GM12875 (cell line): ENCODE measurements at regions not wholly inside any gene's neighbourhood (a gene's known extent, or its start where the extent isn't known, plus 50 kb on each side); places are given as distances from the start of the nearest gene placed in this dataset.

Source experiments
- H3K4me3 ChIP-seq: one replicate; pipeline ENCODE4 v1.5.1; 2011; ENCODE audit warnings: low read depth, low read length, control low read depth
- TF ChIP-seq, protein P1 (sequence below): IDR thresholded peaks from 2 replicates; pipeline ENCODE4 v1.5.1; 2011; ENCODE audit warnings: low read depth, mild to moderate bottlenecking, control low read depth, inconsistent platforms, low read length, moderate library complexity, borderline replicate concordance; ENCODE audit not compliant: insufficient read depth

- H3K4me3 ChIP-seq: no peak overlapping the region
- TF ChIP-seq, protein P1, sequence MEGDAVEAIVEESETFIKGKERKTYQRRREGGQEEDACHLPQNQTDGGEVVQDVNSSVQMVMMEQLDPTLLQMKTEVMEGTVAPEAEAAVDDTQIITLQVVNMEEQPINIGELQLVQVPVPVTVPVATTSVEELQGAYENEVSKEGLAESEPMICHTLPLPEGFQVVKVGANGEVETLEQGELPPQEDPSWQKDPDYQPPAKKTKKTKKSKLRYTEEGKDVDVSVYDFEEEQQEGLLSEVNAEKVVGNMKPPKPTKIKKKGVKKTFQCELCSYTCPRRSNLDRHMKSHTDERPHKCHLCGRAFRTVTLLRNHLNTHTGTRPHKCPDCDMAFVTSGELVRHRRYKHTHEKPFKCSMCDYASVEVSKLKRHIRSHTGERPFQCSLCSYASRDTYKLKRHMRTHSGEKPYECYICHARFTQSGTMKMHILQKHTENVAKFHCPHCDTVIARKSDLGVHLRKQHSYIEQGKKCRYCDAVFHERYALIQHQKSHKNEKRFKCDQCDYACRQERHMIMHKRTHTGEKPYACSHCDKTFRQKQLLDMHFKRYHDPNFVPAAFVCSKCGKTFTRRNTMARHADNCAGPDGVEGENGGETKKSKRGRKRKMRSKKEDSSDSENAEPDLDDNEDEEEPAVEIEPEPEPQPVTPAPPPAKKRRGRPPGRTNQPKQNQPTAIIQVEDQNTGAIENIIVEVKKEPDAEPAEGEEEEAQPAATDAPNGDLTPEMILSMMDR: no peak
These were observed 337.4 kb downstream of the MIAT start for GRCh38 chr22:26994801-26995200.

- no peak overlapping the region for H3K4me3 ChIP-seq
- TF ChIP-seq, protein P1: no peak
These were observed 337.8 kb downstream of the MIAT start for GRCh38 chr22:26995235-26995634.

DNA sequence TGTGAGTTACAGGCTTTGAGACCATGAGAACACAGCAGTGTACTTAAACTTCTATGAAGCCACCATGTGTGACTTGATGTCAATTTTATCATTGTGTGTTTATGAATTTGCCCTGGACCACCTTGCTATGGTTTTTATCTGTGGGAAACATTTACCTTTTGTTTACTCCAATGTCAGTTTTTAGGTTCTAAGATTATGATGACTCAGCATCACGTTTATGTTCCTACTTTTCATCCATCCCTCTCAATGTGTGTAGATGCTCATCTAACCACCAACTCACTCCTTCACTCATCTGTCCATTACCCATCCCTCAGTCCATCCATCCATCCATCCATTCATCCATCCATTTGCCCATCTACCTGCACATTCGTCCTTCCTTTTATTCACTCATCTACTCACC is 338.8 kb downstream of the MIAT start:
- TF ChIP-seq, protein P1: no peak

GRCh38 chr22:26998129-26998528 is 340.7 kb downstream of the MIAT start:
- TF ChIP-seq, protein P1: no peak

More for the DNA sequence above, 338.8 kb downstream of the MIAT start:
- no peak overlapping the region for H3K4me3 ChIP-seq

DNA sequence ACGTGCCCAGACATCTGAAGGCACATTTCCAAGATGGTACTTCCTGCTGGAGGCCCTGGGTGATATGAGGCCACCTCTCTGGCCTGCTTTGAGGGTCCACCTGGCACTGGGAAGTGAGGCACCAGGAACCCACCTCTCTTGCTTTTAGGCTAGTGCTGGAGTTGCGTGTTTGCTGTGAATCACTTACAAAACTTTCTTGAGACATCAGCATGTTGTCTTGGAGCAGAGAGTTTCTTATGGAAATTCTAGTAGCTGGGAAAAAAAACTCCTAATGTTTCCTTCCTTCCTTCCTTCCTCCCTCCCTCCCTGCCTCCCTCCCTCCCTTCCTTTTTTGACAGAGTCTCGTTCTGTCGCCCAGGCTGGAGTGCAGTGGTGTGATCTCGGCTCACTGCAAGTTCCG is 341.3 kb downstream of the MIAT start:
- no peak overlapping the region for H3K4me3 ChIP-seq
- TF ChIP-seq, protein P1: no peak

More at GRCh38 chr22:26998129-26998528, 340.7 kb downstream of the MIAT start:
- no peak overlapping the region for H3K4me3 ChIP-seq

DNA sequence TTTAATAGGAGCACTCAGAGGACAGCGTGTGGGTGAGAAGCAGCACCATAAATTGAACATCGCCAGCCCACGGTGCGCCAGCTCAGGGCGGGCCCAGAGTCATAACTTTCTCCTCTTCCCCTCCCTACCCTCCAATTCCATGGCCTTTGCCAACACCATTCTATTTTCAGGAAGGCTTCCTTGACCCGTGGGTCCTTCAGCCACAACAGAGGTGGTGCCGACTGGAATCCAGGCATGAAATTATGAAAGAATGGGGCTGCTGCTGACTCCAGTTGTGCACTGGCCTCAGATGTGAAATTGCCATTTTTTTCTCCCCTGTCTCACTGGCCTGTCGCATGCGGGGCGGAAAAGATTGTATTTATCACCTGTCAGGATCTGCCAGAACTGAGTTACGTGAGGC is 345.9 kb downstream of the MIAT start:
- TF ChIP-seq, protein P1: no peak
- no peak overlapping the region for H3K4me3 ChIP-seq

DNA sequence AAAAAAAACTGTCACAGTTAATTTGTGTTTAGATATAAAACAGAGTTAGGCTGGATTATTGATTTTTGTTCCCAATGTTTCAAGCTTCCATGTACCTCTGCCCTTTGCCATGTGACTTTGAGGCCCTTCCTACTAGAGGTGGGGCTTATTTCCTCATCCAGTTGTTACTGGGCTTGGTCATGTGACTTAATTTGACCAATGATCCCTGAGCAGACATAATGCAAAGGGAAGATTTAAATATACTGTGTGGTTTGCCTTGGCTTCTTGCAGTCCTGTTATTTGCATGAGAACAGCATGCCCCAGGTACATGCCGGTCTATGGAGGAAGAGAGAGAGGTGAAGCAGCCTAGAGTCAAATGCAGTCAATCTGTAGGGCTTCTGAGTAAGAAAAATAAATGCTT is 347.0 kb downstream of the MIAT start:
- TF ChIP-seq, protein P1: no peak
- no peak overlapping the region for H3K4me3 ChIP-seq
